OCI-LY7 (cell line): ENCODE measurements at regions not wholly inside any gene's neighbourhood (a gene's known extent, or its start where the extent isn't known, plus 50 kb on each side); places are given as distances from the start of the nearest gene placed in this dataset.

ENCODE experiments used
- CTCF ChIP-seq: fragments of 200-600 bp; sonication (generic); conservative IDR thresholded peaks from 2 replicates; pipeline ENCODE4 v1.5.1; 2014; ENCODE audit warnings: mild to moderate bottlenecking, antibody characterized with exemption, low read length, moderate library complexity, mixed read lengths
- EZH2phosphoT487 ChIP-seq: fragments of 200-600 bp; sonication (generic); IDR thresholded peaks from 2 replicates; pipeline ENCODE4 v1.6.1; 2018; ENCODE audit warnings: low read depth, borderline replicate concordance, mild to moderate bottlenecking, mixed run types, antibody characterized with exemption, low read length, moderate library complexity, mixed read lengths

- TF ChIP-seq CTCF: no peak
- TF ChIP-seq EZH2phosphoT487: no peak
Observed at GRCh38 chr15:53323191-53323590, 436.3 kb downstream of the WDR72 start.
